ENCODE measurements at regions not wholly inside any gene's neighbourhood (a gene's known extent, or its start where the extent isn't known, plus 50 kb on each side); places are given as distances from the start of the nearest gene placed in this dataset.

DNA sequence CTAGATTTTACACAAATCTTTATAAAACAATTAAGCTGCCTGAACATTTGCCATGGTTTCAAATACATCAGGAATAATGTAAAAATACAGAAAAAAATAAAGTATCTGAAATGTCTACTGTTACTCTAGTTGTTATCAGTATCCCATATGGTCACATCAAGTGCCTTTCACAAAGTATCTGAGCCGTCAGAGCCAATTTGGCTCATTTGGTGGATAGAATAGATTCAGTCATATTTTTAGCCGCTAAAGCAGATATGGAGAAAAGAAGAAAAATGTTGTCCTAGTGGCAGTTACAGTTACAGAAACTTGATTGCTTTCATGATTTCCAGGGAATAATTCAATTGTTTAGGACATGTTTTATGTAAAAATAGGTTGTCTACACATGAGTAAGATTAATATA, 641.1 kb downstream of the RAPGEF2 start:
- no peak for DNase-seq (ENCODE audit: low spot score)
- H3K4me3 ChIP-seq (ENCODE audit: low read depth, low read length, poor library complexity, severe bottlenecking) = no peak overlapping the region
- peaks cover 5% of the 10 kb centered on the region for H3K9me3 ChIP-seq (ENCODE audit: low read depth, low read length, poor library complexity, severe bottlenecking)
- no peak overlapping the region for H3K27ac ChIP-seq (ENCODE audit: low read depth, low read length, poor library complexity, severe bottlenecking)
- intact Hi-C loops (cut with micrococcal nuclease; ENCODE audit: unreplicated experiment) = no loop called here
- no peaks in the 10 kb centered on the region for H3K27me3 ChIP-seq (replicated peaks; ENCODE audit: insufficient read depth, low read depth, low read length, poor library complexity)
- CTCF ChIA-PET = no interaction called here
- no peak for TF ChIP-seq EZH2 (IDR thresholded peaks at IDR 0.05; ENCODE audit: borderline replicate concordance, low read depth, low read length, poor library complexity, severe bottlenecking)
- TF ChIP-seq, protein P1, sequence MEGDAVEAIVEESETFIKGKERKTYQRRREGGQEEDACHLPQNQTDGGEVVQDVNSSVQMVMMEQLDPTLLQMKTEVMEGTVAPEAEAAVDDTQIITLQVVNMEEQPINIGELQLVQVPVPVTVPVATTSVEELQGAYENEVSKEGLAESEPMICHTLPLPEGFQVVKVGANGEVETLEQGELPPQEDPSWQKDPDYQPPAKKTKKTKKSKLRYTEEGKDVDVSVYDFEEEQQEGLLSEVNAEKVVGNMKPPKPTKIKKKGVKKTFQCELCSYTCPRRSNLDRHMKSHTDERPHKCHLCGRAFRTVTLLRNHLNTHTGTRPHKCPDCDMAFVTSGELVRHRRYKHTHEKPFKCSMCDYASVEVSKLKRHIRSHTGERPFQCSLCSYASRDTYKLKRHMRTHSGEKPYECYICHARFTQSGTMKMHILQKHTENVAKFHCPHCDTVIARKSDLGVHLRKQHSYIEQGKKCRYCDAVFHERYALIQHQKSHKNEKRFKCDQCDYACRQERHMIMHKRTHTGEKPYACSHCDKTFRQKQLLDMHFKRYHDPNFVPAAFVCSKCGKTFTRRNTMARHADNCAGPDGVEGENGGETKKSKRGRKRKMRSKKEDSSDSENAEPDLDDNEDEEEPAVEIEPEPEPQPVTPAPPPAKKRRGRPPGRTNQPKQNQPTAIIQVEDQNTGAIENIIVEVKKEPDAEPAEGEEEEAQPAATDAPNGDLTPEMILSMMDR (conservative IDR thresholded peaks at IDR 0.05; ENCODE audit: low read depth, low read length) = no peak
- no TSS peak for BruUV-seq (replicated peaks)
- H3K36me3 ChIP-seq (ENCODE audit: insufficient read depth, low read length, poor library complexity, severe bottlenecking) = peaks cover 9% of the 10 kb centered on the region
- H3K4me1 ChIP-seq (ENCODE audit: insufficient read depth, low read length, poor library complexity, severe bottlenecking) = no peaks in the 10 kb centered on the region
- POLR2A ChIA-PET (ENCODE audit: low non-redundant PET) = no interaction called here

DNA sequence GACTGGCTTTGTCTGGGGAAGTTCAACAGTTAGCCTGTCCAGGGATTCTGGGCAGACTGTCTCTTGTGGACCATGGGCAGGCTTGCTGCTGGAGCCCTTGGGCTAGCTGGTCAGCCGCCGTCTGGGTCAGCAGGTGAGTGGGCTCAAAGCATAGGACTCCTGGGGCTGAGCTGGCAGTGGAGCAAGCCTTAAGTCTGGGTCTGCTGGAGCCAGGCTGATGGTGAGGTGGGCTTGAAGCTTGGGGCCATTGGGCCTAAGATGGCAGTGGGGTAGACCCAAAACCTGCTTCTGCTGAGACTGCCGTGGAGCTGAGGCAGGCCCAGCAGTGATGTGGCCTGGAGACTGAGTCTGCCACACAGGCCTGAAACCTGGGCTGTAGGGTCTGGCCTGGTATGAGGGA, 645.1 kb downstream of the RAPGEF2 start:
- BruUV-seq (replicated peaks) = no TSS peak
- H3K27me3 ChIP-seq (replicated peaks; ENCODE audit: insufficient read depth, low read depth, low read length, poor library complexity) = no peaks in the 10 kb centered on the region
- H3K27ac ChIP-seq (ENCODE audit: low read depth, low read length, poor library complexity, severe bottlenecking) = no peak overlapping the region
- no peak overlapping the region for H3K4me3 ChIP-seq (ENCODE audit: low read depth, low read length, poor library complexity, severe bottlenecking)
- H3K9me3 ChIP-seq (ENCODE audit: low read depth, low read length, poor library complexity, severe bottlenecking) = peaks cover 24% of the 10 kb centered on the region
- H3K4me1 ChIP-seq (ENCODE audit: insufficient read depth, low read length, poor library complexity, severe bottlenecking) = no peaks in the 10 kb centered on the region
- TF ChIP-seq EZH2 (IDR thresholded peaks at IDR 0.05; ENCODE audit: borderline replicate concordance, low read depth, low read length, poor library complexity, severe bottlenecking) = no peak
- TF ChIP-seq, protein P1 (conservative IDR thresholded peaks at IDR 0.05; ENCODE audit: low read depth, low read length) = no peak
- POLR2A ChIA-PET (ENCODE audit: low non-redundant PET) = no interaction called here
- H3K36me3 ChIP-seq (ENCODE audit: insufficient read depth, low read length, poor library complexity, severe bottlenecking) = peaks cover 5% of the 10 kb centered on the region
- CTCF ChIA-PET = no interaction called here
- DNase-seq (ENCODE audit: low spot score) = no peak
- intact Hi-C loops (cut with micrococcal nuclease; ENCODE audit: unreplicated experiment) = no loop called here

DNA sequence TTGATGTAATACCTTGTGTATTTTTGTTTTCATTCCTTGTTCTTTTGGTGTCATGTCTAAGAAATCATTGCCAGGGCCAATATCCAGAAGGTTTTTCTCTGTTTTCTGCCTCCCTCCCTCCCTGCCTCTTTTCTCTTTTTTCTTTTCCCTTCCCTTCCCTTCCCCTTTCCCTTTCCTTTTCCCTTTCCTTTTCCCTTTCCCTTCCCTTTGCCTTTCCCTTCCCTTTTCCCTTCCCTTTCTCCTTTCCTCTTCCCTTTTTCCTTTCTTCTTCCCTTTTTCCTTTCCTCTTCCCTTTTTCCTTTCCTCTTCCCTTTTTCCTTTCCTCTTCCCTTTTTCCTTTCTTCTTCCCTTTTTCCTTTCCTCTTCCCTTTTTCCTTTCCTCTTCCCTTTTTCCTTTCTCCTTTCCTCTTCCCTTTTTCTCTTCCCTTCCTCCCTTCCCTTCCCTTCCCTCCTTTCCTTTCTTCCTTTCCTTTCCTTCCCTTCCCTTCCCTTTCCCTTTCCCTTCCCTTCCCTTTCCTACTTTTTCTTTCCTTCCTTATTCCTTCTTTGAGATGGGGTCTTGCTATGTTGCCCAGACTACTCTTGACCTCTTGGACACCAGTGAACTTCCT, 646.1 kb downstream of the RAPGEF2 start:
- H3K27me3 ChIP-seq (replicated peaks; ENCODE audit: insufficient read depth, low read depth, low read length, poor library complexity) = no peaks in the 10 kb centered on the region
- peaks cover 4% of the 10 kb centered on the region for H3K36me3 ChIP-seq (ENCODE audit: insufficient read depth, low read length, poor library complexity, severe bottlenecking)
- ChIA-PET POLR2A (ENCODE audit: low non-redundant PET) (no interaction called here), CTCF (no interaction called here)
- no peak overlapping the region for H3K4me3 ChIP-seq (ENCODE audit: low read depth, low read length, poor library complexity, severe bottlenecking)
- intact Hi-C loops (cut with micrococcal nuclease; ENCODE audit: unreplicated experiment) = no loop called here
- H3K4me1 ChIP-seq (ENCODE audit: insufficient read depth, low read length, poor library complexity, severe bottlenecking) = no peaks in the 10 kb centered on the region
- DNase-seq (ENCODE audit: low spot score) = no peak
- no TSS peak for BruUV-seq (replicated peaks)
- H3K9me3 ChIP-seq (ENCODE audit: low read depth, low read length, poor library complexity, severe bottlenecking) = peaks cover 27% of the 10 kb centered on the region
- H3K27ac ChIP-seq (ENCODE audit: low read depth, low read length, poor library complexity, severe bottlenecking) = no peak overlapping the region
- no peak for TF ChIP-seq EZH2 (IDR thresholded peaks at IDR 0.05; ENCODE audit: borderline replicate concordance, low read depth, low read length, poor library complexity, severe bottlenecking)
- TF ChIP-seq, protein P1 (conservative IDR thresholded peaks at IDR 0.05; ENCODE audit: low read depth, low read length) = no peak

Measured in A673 (cell line).